GM19372 (cell line): ENCODE measurements at regions not wholly inside any gene's neighbourhood (a gene's known extent, or its start where the extent isn't known, plus 50 kb on each side); places are given as distances from the start of the nearest gene placed in this dataset.

Experiments
- ATAC-seq: cut with Tn5 transposase; IDR thresholded peaks from one replicate; pipeline ENCODE4 v1.9.1; 2021; ENCODE audit warnings: mild to moderate bottlenecking, low read depth, moderate library complexity; ENCODE audit not compliant: unreplicated experiment

DNA sequence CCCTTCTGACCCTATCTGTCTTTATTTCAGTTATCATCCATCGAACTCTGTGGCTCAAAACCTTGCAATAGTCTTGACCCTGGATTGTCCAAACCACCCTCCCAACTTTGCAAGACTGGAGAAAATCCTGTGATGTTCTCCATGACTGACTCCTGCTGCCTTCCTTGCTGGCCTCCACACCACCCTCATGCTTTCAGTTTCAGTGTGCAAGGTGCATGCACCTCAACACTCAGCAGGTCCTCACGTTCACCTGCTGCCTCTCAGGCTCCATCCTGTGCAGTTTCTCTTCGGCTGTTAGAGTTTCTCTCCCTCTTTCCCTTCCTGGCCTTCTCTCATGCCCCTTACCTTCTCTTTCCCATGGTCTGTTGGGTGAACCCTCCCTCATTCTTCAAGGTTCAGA lies 59.4 kb upstream of the ASIC2 start:
- no peak for ATAC-seq

GRCh38 chr17:33356266-33356665 lies 63.2 kb upstream of the ASIC2 start:
- no peak for ATAC-seq

DNA sequence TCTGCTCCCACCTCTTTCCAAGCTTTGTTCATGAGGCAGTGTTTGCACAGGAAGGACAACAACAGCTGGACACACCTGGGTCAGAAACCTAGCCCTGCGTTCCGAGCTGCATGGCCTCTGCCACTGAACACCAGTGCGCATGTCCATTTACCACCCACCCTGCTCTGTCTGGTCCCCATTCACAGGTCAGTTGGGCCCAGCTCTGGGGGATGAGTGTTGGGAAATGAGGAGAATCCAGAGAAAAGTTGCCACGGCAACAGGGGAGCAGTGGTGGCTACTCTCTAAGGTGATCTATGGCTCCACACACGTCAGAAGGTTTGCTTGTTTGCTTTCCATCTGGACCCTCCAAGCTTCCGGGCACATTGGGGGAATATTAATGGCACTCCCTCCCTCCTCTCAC lies 70.4 kb upstream of the ASIC2 start:
- no peak for ATAC-seq

- ATAC-seq: no peak
Measured at GRCh38 chr17:33366960-33367359, 73.9 kb upstream of the ASIC2 start.

- ATAC-seq: no peak
Measured at GRCh38 chr17:33369149-33369548, 76.1 kb upstream of the ASIC2 start.

GRCh38 chr17:33369876-33370275 lies 76.8 kb upstream of the ASIC2 start:
- no peak for ATAC-seq

- no peak for ATAC-seq
Measured at GRCh38 chr17:33370401-33370800, 77.3 kb upstream of the ASIC2 start.

GRCh38 chr17:33371377-33371776 lies 78.3 kb upstream of the ASIC2 start:
- no peak for ATAC-seq

DNA sequence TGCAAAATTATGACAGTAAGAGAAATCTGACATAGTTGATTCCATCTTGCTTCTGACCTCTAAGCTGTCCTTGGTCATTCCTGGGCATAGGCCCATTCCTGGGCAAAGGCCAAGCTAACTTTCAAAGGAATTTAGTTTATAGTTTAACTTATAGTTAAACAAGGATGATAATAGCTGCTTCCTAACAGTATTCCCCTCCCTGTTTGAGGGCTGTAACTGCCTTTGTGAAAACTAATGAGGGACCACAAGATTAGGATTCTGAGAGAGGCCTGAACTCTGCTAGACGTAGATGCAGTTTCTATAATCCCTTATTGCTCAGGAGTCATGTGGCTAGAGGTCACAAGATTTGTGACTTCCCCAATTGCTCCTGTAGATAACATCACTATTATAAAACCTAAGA lies 80.2 kb upstream of the ASIC2 start:
- ATAC-seq: no peak

DNA sequence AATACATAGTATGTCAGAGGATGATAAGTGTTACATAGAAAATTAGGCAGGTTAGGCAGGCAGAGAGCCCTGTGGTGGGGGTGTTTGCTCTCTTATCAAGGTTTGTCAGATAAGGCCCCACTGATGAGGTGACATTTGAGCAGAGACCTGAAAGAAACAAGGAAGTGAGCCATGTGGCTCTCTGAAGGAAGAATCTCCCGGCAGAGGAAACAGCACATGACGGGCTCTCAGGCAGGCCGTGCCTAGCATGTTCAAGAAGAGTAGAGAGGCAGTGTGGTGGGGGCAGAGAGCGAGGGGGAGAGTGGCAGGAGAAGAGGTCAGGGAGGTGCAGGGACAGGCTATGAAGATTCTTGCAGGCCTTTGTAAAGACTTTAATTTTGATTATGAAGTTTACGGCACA lies 82.0 kb upstream of the ASIC2 start:
- ATAC-seq: no peak

DNA sequence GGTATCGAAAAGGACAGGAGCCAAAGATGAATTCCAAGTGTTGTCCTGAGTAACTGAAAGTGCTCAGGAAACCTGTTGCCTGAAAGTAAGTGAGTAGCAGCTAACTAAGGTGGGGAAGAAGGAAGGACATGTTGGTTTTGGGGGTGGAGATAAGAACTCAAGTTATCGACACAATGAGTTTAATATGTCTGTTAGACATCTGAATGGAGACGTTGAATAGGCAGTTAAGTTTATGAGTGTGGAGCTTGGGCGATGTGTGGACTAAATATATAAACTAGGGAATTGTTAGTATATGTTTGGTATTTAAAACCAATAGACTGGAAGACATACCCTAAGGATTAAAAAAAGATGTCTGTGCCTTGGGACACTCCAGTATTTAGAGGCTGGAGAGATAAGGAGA lies 82.7 kb upstream of the ASIC2 start:
- no peak for ATAC-seq

GRCh38 chr17:33377837-33378595 lies 84.9 kb upstream of the ASIC2 start:
- ATAC-seq: no peak

GRCh38 chr17:33381201-33381600 lies 88.1 kb upstream of the ASIC2 start:
- ATAC-seq: no peak

- ATAC-seq: no peak
Measured at GRCh38 chr17:33383488-33384023, 90.5 kb upstream of the ASIC2 start.

- ATAC-seq: no peak
Measured at GRCh38 chr17:33385133-33385532, 92.0 kb upstream of the ASIC2 start.

GRCh38 chr17:33385713-33386112 lies 92.6 kb upstream of the ASIC2 start:
- ATAC-seq: no peak

DNA sequence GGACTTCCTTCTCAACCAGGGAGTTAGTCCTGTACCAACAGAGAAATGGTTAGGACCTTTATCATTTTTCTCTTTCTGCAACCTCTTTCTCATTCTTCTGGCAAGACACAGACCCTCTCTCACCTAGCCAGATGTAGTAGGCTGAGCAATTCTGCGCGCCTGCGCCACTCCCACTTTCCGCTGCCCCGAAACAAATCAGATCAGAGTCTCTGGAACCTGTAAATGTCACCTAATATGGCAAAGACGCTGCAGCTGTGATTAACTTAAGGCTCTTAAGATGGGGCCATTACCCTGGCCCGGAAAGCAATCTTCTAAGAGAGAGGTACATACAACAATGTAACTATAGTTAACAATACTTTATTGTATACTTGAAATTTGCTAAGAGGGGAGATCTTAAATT lies 94.3 kb upstream of the ASIC2 start:
- ATAC-seq: no peak

- no peak for ATAC-seq
Measured at GRCh38 chr17:33389504-33390135, 96.5 kb upstream of the ASIC2 start.

- no peak for ATAC-seq
Measured at GRCh38 chr17:33390479-33391176, 97.5 kb upstream of the ASIC2 start.

DNA sequence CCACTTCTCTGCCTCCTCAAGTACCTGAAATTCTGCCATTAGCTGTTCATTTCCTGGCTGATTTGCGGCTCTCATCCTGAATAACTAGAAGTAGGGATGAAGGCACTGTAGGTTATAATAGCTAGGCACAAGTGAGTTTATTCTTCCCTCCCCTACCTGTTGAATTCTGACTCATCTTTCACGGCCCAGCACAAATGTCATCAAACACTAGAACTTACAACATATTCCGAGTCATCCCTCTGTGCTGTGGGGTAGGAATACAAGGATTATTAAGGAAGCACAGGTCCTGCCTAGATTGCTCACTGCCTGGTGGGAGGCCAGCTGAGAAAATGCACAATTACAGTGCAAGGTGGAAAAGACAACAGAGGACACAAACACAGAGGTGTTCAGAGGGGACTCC lies 103.7 kb upstream of the ASIC2 start:
- no peak for ATAC-seq

- ATAC-seq: no peak
Measured at GRCh38 chr17:33398386-33398785, 105.3 kb upstream of the ASIC2 start.
